ENCODE measurements at regions not wholly inside any gene's neighbourhood (a gene's known extent, or its start where the extent isn't known, plus 50 kb on each side); places are given as distances from the start of the nearest gene placed in this dataset.

DNA sequence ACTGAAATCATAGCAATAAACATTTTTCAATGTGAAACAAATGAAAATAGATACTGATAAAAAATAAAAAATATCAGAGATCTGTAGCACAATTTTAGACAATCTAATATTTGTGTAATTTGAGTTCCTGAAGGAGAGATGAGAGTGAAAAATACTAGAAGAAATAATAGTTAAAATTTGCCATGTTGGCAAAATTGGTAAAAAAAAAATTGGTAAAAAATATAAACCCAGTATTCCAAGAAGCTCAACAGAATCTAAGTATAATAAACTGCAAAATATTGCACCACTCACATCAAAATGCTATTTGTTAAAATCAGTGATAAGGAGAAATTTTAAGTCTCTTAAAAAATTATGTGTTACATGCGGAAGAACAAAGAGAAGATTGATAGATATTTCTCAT lies 1680.7 kb downstream of the PCDH7 start:
- CTCF ChIA-PET: no interaction called here
- no peaks in the 10 kb centered on the region for H3K9me3 ChIP-seq
- DNase-seq (ENCODE audit: low read depth in 1 of 2, low spot score in 1 of 2) (no peak), FAIRE-seq (no peak), ATAC-seq (no peak)
- no peaks in the 10 kb centered on the region for H3K4me1 ChIP-seq
- WGBS (ENCODE audit: missing lambda C conversion rate): 90% methylated on average over 1 of the region's 1 CpG
- H3K4me2 ChIP-seq: no peak overlapping the region
- POLR2A ChIA-PET: no interaction called here
- no peak overlapping the region for H3K4me3 ChIP-seq
- no peak for TF ChIP-seq TFCP2L1 (CRISPR knock-in tag; IDR thresholded peaks at IDR 0.05)
- peak; percentile 47 for TF ChIP-seq MAFK (IDR thresholded peaks at IDR 0.05; ENCODE audit: partially characterized antibody)
- TF ChIP-seq, protein P1, sequence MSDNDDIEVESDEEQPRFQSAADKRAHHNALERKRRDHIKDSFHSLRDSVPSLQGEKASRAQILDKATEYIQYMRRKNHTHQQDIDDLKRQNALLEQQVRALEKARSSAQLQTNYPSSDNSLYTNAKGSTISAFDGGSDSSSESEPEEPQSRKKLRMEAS (IDR thresholded peaks at IDR 0.05): no peak
- TF ChIP-seq, protein P2, sequence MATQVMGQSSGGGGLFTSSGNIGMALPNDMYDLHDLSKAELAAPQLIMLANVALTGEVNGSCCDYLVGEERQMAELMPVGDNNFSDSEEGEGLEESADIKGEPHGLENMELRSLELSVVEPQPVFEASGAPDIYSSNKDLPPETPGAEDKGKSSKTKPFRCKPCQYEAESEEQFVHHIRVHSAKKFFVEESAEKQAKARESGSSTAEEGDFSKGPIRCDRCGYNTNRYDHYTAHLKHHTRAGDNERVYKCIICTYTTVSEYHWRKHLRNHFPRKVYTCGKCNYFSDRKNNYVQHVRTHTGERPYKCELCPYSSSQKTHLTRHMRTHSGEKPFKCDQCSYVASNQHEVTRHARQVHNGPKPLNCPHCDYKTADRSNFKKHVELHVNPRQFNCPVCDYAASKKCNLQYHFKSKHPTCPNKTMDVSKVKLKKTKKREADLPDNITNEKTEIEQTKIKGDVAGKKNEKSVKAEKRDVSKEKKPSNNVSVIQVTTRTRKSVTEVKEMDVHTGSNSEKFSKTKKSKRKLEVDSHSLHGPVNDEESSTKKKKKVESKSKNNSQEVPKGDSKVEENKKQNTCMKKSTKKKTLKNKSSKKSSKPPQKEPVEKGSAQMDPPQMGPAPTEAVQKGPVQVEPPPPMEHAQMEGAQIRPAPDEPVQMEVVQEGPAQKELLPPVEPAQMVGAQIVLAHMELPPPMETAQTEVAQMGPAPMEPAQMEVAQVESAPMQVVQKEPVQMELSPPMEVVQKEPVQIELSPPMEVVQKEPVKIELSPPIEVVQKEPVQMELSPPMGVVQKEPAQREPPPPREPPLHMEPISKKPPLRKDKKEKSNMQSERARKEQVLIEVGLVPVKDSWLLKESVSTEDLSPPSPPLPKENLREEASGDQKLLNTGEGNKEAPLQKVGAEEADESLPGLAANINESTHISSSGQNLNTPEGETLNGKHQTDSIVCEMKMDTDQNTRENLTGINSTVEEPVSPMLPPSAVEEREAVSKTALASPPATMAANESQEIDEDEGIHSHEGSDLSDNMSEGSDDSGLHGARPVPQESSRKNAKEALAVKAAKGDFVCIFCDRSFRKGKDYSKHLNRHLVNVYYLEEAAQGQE (IDR thresholded peaks at IDR 0.05): no peak
- TF ChIP-seq EHF (CRISPR knock-in tag; IDR thresholded peaks at IDR 0.05): no peak
- TF ChIP-seq ZNF302 (CRISPR knock-in tag; IDR thresholded peaks at IDR 0.05): no peak
- H3K27ac ChIP-seq: no peak overlapping the region

DNA sequence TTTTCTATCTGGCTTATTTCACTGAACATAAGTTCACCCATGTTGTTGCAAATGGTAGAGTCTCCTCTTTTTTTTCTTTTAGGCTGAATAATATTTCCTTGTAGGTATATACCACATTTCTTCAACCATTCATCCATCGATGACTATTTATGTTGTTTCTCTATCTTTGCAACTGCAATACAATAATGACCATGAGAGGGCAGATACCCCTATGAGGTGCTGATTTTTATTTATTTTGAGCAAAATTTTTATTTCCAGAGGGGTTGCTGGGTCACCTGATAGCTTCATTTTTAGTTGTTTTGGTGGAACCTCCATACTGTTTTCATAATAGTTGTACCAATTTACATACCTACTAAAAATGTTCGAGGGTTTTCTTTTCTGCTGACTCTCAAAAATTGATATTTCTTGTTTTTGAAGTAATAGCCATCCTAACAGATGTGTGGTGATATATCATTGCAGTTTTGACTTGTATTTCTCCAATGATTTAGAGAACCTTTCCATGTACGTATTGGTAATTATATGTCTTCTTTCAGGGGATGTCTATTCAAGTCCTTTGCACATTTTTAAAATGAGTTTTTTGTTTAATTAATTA lies 1697.0 kb downstream of the PCDH7 start:
- 17% methylated on average over 3 of the region's 3 CpGs for WGBS (ENCODE audit: missing lambda C conversion rate)
- H3K27ac ChIP-seq: no peak overlapping the region
- H3K4me3 ChIP-seq: no peak overlapping the region
- ChIA-PET POLR2A (no interaction called here), CTCF (no interaction called here)
- H3K9me3 ChIP-seq: no peaks in the 10 kb centered on the region
- FAIRE-seq (no peak), ATAC-seq (no peak), DNase-seq (ENCODE audit: low read depth in 1 of 2, low spot score in 1 of 2) (no peak)
- H3K4me2 ChIP-seq: no peak overlapping the region
- H3K4me1 ChIP-seq: no peaks in the 10 kb centered on the region
- no peak for TF ChIP-seq HOXB5 (CRISPR knock-in tag; IDR thresholded peaks at IDR 0.05)
- TF ChIP-seq MAFK (IDR thresholded peaks at IDR 0.05; ENCODE audit: partially characterized antibody): peak; percentile 44

DNA sequence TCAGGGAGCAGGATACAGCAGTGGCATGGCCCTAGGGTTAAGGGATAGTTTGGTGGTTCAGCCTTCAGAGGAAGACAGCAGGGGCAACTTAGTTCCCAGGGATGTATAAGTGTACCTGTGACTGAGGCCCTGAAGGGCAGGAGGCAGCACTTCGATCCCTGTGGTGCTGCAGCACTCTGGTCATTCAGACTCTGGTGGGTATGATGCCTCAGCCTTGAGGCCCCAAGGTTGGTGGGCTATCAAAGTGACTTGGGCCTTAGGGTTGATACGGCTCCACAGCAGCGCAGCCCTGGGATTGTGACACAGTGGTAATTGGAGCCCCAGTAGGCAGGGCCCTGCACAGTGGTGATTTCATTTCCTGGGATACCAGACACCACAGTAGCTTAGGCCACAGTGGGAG lies 1703.1 kb downstream of the PCDH7 start:
- H3K4me3 ChIP-seq: no peak overlapping the region
- no peak overlapping the region for H3K27ac ChIP-seq
- DNase-seq (ENCODE audit: low read depth in 1 of 2, low spot score in 1 of 2) (no peak), FAIRE-seq (no peak), ATAC-seq (no peak)
- ChIA-PET CTCF (interaction anchor here (0.7 kb wide), 1 partner anchor 26 kb away, joined by 3 read pairs; no protein-coding TSS in a partner anchor), POLR2A (no interaction called here)
- TF ChIP-seq SREBF2 (IDR thresholded peaks at IDR 0.05): no peak
- no peak for TF ChIP-seq GATA3 (IDR thresholded peaks at IDR 0.05; ENCODE audit: borderline replicate concordance)
- no peak for TF ChIP-seq CBX8 (IDR thresholded peaks at IDR 0.05)
- no peak for TF ChIP-seq HDAC2 (IDR thresholded peaks at IDR 0.05)
- TF ChIP-seq KDM5A (IDR thresholded peaks at IDR 0.05): no peak
- TF ChIP-seq, protein P3, sequence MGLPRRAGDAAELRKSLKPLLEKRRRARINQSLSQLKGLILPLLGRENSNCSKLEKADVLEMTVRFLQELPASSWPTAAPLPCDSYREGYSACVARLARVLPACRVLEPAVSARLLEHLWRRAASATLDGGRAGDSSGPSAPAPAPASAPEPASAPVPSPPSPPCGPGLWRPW (IDR thresholded peaks at IDR 0.05): no peak
- TF ChIP-seq HOXA7 (CRISPR knock-in tag; IDR thresholded peaks at IDR 0.05): no peak
- TF ChIP-seq, protein P4, sequence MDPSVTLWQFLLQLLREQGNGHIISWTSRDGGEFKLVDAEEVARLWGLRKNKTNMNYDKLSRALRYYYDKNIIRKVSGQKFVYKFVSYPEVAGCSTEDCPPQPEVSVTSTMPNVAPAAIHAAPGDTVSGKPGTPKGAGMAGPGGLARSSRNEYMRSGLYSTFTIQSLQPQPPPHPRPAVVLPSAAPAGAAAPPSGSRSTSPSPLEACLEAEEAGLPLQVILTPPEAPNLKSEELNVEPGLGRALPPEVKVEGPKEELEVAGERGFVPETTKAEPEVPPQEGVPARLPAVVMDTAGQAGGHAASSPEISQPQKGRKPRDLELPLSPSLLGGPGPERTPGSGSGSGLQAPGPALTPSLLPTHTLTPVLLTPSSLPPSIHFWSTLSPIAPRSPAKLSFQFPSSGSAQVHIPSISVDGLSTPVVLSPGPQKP (IDR thresholded peaks at IDR 0.05; ENCODE audit: low read depth, low read length): no peak
- no peak for TF ChIP-seq ZC3H11A (IDR thresholded peaks at IDR 0.05)
- TF ChIP-seq RAD21 (conservative IDR thresholded peaks at IDR 0.05 in 1 of 2, IDR thresholded peaks at IDR 0.05 in 1 of 2): no peak
- TF ChIP-seq NFE2L2 (conservative IDR thresholded peaks at IDR 0.05; ENCODE audit: low read length): no peak
- no peaks in the 10 kb centered on the region for H3K4me1 ChIP-seq
- 38% methylated on average over 2 of the region's 3 CpGs for WGBS (ENCODE audit: missing lambda C conversion rate)
- no peaks in the 10 kb centered on the region for H3K9me3 ChIP-seq
- no peak overlapping the region for H3K4me2 ChIP-seq
